CD4-positive, alpha-beta T cell treated with Interferon alpha-2 for 1 hour (primary cell): ENCODE measurements at regions not wholly inside any gene's neighbourhood (a gene's known extent, or its start where the extent isn't known, plus 50 kb on each side); places are given as distances from the start of the nearest gene placed in this dataset.
"Not testable (repeated sequence)": the region's sequence is repeated elsewhere in the genome, so short reads cannot be mapped to it uniquely, and the experiment has no call there.

ENCODE experiments used
- DNase-seq, 2 donors: peaks; one replicate each; pipeline ENCODE4 v3.0.0-alpha.2; 2020 to 2022

DNA sequence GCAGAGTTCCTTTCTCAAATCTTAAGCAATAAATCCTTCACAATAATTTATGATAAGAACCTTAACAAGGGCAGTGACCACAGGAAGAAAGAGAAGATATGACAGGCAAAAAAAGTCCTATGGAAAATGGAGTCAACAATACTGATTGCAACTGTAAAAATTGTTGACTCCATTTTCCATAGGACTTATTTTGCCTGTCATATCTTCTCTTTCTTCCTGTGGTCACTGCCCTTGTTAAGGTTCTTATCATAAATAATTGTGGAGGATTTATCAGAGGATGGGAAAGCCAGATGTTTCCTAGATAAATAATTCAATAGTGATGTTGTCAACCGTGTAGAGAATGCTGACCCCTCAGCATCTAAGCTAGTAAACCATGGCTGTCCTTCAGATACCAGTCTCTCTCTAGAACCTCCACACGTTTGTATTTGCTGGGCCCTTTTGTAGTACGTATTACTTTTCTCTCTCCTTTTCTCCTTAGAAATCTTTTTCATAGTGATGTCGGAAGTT, 172.6 kb upstream of the BET1 start:
- DNase-seq: no peak

DNA sequence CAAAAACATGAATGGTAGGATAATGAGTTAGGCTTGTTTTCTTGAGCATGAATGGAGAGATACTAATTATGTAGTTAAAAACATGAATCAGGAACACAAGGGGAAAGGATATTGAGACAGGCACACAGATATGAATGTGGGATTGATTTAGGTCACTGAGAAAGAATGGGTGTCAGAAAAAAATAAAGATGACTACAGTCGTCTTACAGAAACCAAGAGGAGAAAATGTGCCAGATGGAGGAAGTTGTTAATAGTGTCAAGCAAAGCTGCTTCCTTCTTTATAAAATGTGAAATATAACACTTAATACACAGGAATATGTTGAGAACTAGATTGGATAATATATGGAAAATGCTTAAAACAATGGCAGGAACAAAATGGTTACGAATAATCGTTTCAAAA, 173.3 kb upstream of the BET1 start:
- no peak for DNase-seq

DNA sequence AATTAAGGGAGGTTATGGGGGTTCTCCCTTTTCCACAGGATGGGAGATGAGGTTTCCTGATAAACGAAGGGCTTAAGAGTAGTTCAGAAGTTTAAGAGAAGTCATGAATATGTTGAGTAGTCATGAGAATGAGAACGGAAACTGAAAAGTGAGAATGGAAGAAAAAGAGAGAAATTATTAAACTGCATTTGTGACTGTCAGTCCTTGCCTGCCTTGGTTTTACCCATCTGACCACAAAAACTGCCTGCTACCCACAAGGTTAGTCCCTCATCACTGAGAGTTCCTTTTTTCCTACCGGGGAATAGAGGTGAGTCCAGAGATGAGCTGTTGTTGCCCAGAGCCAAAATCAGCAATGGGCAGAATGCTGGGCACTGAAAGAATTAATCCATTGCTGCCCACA, 174.1 kb upstream of the BET1 start:
- DNase-seq: no peak

DNA sequence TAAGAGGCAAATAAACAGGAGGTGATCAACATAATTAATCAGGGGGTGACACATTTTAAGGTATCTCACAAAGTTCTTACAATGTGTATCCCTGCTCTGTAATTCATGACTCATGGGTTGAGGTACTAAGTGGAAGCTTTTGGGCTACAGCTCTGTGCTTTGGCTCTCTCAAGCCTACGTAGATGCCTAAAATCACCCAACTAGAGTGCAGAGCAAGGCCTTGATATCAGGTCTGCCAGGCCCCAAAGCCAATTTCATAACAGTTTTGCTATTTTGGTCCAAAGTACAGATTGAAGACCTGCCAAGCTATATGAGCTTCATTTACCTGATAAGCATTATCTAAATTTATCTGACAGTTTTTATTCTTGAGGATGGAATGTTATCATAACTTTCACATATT, 175.3 kb upstream of the BET1 start:
- no peak for DNase-seq

DNA sequence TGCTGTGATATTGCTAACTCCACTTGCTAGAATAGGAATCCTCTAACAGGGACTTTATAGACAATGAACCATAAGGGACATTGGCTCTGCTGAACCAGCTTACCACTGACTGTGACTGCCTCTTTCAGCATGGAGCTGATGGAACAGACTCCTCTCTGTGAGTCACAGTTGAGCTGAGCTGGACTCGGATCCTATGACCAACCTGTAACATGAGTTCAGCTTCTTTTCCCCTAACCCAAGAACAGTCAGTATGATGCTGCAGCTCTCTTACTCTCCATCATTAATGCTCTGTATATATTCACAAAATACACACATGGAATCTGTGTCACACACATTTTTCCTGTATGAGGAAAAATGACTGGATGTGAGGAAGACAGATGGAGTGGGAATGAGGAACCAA, 177.9 kb upstream of the BET1 start:
- no peak for DNase-seq

DNA sequence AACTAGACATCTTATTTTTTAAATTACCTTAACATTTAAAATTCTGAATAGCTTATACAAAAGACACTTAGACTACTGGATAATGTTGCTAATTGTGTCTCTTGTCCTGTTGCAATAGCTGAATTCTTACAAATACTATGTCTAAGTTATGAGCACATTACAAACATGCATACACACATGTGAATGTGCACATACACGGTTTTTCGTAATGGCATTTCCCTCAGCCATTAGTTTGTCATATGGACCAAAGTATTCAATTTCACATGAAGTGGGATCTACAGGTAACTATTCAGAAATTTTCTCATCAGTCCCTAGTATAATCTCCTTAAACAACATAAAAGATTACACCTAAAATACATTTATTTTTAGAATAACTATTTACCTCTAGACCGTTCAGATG, 178.6 kb upstream of the BET1 start:
- DNase-seq: no peak

DNA sequence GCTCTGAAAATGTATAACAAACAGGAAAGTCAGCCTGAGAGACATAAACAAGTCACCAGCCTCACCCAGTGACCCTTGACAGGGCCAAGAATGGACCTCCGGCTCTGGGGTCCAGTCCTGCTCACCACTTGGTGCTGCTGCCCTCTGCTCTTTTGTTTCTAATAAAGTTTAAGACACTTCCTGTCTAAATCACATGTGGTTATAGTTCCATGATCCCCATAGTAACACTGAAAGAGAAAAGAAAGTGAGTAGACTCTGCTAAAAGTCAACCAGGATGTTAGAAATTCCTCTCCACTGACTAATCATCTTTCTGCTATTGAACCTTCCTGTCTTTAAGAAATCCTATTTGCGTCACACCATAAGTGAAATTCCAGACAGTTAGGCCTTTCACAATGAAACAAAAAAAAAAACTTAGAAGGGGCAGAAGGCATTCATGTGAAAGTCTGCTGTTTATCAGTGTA, 179.2 kb upstream of the BET1 start:
- no peak for DNase-seq

DNA sequence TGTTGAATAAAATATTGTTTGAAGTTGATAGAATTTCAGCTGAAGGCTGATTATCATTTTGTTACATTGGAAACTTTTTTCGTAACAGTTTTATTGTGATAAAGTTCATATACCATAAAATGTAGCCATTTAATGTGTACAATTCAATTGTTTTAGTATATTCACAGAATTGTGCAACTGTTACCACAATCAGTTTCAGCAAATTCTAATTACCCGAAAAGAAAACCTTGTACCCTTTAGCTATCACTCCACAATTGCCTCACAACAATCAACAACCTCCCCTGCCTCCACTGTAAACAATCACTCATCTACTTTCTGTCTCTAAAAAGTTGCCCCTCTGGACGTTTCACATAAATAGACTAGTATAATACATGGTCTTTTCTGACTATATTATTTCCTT, 179.7 kb upstream of the BET1 start:
- no peak for DNase-seq

DNA sequence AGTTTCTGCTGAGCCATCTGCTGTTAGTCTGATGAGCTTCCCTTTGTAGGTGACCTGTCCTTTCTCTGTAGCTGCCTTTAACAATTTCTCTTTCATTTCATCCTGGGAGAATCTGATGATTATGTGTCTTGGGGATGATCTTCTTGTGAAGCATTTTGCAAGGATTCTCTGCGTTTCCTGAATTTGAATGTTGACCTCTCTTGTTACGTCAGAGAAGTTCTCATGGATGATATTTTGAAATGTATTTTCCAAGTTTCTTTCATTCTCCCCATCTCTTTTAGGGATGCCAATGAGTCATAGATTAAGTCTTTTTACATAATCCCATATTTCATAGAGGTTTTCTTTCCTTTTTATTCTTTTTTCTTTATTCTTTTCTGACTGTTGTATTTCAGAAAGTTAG, 184.2 kb upstream of the BET1 start:
- no peak for DNase-seq

DNA sequence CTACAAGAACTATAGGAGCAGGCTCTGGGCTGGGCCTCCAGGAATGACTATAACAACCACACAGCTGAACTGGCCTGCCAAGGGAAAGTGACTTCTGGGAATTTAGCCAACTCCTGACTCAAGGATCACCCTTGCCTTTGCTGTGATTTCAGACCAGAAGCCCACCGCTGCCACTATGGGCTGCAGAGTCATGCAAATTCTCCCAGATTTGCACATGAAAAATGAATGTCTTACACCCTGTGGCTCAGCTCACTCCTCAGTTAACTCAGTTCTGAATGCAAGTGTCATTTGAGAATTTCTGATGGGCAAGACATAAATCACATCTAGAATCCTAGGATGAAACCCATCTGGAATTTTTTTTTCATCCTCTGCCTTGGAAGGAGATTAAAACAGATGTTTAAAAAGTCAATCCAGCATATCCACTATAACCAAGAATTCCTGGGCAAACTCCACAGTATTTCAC, 186.5 kb upstream of the BET1 start:
- DNase-seq: no peak

DNA sequence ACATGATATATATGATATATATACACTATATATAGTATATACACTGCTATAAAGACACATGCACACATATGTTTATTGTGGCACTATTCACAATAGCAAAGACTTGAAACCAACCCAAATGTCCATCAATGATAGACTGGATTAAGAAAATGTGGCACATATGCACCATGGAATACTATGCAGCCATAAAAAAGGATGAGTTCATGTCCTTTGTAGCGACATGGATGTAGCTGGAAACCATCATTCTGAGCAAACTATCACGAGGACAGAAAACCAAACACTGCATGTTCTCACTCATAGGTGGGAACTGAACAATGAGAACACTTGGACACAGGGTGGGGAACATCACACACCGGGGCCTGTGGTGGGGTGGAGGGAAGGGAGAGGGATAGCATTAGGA, 190.3 kb upstream of the BET1 start:
- not testable (repeated sequence) for DNase-seq

DNA sequence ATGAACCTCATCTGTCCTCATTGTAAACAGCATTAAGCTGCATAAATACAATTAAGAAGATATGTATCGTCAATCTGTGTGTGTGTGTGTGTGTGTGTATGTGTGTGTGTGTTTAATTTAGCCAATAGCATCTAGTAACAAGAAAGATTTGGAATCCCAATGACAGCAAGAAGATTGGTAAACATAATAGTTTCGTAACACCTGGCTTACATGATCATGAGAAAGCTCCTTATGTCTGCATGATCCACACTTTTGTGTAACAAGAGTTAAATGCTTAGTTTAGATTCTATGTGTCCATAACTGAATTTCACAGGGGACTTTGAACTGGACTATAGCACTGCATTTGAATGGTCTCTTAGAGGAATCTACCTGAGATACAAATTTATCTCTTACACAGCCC, 191.0 kb upstream of the BET1 start:
- DNase-seq: no peak

DNA sequence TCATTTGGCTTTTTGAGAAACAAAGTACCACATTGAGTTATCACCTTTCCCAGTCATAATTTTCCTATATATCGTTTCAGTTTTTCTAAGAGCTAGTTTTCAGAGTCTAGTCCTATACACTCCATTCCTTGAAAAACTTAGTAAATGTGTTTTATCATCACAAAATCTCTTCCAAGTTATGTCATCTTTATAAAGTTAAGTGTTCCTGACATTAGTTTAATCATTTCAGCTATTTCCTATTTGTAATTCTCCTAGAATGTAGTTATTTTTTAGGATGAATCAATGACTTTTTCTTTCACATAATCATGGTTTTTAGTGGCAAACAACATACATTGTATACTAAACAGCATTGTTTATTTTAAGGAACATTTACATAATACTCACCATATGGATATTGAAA, 191.7 kb upstream of the BET1 start:
- DNase-seq: no peak

DNA sequence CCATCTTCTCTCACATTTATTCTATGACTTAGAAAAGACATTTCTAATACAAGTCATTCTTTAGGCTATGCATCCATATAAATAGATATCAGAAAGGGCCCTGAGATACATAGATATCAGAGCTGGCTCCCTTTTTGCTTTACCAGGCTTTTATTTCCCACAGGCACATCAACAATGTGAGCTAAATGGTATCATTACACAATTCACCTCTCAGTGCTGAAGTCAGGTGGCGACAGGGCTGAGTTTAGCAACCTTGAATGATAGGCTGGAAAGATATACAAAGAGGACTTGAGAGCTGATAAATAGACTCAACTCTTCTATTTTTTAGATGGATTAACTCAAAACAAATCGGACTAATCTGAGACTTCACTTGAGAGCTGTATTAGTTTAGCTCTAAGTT, 189.2 kb upstream of the COL1A2 start:
- no peak for DNase-seq

DNA sequence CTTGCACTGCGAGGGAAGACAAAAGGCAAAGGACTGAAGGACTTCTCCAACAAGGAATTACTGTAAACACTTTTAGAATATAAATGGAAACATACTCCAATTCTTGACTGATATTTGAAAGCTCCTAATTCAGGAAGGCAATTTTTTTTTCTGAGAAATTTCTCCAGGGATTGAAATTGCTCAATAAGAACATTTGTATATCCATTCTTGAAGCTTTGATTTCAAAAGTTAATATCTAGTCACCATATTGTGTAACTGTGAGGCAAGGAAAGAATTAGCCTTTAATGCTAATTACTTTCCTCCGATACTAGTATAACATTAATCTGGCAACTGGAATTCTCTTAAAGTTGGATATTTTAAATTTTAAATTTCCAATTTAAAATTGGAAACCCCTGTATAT, 188.4 kb upstream of the COL1A2 start:
- no peak for DNase-seq

DNA sequence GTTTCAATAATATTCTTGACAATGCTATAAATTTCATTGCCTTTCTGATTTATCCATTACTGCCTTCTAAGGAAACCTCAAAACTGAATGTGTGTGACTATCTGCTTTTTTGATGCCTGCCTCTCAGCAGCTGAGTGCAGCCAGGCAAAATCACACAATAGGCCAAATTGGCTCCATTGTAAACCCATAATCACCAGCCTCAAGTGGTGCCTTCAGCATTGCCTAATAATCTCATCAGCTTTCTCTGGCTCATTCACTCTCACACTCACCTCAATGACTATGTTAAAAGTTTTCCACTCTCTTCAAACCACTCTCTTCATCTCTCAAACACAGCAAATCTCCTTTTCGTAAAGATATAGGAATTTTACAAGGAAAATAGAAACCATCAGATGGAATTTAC, 182.5 kb upstream of the COL1A2 start:
- no peak for DNase-seq

DNA sequence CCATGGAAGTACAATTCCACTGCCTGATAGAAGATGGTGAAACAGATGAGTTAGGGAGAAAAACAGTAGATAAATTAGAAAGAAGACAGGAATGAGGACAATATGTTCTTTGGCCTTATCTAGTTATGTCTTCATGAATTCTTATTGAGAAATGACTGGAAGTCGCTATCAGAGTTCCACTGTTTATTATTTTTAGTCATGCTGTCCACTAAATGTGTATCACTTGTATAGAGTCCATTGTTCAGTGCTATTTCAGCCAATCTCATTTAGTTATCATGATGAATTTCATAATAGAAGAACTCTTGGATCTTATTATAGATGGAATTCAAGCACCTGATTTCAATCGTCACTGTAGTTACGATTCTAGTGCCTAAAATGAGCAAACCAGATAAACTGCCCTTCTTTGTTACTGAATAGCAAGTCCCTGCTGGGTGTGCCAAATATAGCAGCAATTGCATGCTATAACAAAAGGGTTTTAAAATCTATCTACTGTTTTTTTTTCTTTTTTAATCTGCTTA, 177.7 kb upstream of the COL1A2 start:
- DNase-seq: no peak

DNA sequence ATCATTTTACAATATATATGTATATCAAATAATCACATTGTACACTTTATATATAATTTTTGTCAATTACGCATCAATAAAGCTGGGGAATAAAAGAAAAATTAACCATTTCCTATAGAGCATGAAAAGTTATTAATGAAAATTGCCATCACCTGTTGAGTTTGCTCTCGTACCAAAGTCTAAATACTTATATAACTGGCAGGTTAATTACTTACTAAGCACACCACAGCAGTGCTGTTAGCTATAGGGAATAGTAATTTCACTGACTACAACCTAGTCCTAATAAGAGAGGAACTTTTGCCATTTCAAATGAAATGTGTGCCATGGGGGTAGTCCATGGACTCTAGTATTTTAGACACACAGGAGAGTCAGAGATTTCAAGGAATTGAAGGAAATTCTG, 176.9 kb upstream of the COL1A2 start:
- DNase-seq: no peak

DNA sequence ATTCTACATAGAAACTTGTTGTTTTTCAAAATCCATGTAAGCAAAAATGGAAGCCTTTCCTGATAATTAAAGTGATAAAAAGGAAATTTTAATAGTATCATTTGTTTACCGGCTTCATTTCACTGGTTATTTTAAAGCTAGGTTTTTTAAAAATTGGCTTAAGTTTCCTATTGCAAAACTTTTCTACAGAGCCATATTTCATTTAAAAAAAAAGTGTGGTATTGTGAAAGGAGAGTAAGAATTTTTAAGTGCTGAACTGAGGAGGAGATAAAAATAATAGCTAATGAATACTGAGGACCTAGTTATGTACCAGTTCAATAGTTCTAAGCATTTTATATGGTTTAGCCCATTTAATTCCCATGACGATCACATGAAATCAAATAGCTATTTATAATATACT, 172.2 kb upstream of the COL1A2 start:
- DNase-seq: no peak

DNA sequence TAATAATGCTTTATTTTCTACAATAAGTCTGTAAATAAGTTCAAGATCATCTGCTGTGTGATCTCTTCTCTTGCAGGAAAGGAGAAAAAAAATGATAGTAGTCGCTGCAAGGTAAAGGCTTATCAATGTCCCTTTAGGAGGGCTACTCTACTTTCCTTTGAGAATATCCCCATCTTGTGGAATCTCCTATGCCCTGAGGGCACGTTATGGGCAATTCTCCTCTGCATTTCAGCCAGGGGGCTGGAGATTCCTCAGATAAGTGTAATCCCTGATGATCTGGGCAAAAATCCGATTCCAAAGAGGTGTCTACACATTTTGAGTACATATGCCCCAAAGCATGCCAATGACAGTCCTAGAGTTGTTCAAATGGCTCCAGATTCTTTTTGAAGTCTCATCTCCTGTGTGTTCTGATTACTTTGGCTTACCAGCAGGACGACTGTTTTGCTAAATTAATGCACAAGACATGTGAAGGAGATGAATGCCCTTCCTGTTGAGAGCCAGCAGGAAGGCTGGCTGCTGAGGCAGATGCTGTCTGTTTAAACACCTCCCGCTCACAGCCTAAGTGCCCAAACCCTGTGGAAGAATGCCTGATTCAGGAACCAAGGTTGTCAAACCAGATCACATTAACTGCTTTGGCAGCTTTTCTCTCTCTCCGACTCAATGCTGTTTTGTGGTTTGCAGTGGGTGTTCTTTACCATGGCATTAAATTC, 171.2 kb upstream of the COL1A2 start:
- DNase-seq: no peak

DNA sequence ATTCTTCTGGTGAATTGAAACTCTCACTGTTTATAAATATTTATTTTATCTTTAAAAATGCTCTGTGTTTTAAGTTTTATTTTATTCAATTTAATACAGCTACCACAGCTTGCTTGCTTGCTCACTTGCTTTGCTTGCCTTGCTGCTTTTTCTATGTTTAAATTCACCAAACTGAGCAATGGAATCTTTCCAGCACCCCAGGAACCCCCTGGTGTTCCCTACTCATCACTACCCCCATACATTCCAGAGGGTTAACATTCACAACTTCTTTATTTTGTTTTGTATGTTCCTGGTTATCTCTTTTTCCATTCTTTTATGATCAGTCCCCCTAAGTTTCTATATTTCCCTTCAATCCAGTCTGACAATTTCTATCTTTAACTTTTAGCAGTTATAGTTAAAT, 166.5 kb upstream of the COL1A2 start:
- no peak for DNase-seq

DNA sequence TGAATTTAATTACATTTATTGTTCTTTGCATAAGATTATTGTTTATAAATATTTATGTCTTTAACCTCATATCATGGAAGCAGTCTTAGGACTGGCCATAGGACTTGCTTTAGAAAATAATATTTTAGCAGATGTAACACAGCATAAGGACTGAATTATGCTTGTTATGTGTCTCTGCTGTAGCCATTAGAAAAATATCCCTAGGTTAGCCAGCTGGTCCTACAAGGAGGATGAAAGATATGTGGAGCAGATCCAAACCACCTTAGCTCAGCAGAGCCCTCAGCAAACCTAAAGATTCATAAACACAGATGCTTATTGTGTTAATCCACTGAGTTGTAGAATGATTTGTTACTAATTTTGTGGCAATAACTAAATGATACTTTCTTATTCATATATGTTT, 166.0 kb upstream of the COL1A2 start:
- no peak for DNase-seq

DNA sequence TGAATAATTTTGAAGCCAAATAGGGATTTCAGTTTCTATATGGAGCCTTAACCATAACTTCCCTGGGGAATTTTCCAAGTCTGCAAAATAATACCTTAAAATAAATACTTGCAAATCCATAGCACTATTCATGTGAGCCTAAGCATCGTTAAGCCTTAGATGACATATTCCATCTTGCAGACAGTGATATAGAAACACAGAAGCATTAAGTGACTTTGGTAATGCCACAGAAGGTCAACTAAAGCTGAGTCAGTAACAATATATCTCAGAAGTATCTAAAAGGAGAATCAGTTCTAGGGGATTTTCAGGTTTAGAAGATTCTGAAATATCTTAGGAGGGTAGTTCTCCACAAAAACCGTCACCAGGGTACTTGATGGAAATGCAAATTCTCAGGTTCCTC, 163.4 kb upstream of the COL1A2 start:
- DNase-seq: no peak

DNA sequence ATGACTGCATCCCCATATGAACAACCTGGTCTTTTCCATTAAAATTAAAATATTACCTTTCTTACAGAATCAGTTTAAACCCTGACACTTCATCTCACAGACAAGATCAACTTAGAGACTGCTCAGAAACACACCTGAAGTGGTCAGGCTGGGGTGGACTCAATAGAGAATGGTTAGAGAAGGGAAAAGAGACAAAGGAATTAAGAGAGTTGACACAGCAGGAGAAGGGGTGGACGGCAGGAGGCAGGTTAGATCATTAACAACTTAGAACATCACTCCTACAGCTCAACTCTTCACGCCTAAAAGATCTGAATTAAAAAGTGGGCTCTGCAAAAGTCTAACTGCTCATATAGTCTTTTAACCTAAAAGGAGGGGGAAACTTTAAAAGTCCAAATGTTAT, 157.7 kb upstream of the COL1A2 start:
- DNase-seq: no peak

DNA sequence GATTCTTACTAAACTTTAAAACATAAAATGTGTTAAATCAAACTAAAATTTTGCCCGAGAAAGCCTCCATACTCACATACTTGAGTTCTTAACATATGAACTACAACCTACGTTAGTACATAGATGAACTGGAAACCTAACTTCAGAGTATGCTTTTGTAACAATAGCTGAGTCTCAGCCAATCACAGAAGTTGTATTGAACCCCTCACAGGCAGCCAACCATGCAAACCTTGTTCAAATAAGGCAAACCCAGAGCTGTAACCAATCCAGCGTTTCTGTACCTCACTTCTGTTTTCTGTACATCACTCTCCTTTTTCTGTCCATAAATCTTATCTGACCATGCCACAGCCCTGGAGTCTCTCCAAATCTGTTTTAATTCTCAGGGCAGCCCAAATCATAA, 157.3 kb upstream of the COL1A2 start:
- no peak for DNase-seq
